Aorta (tissue), 5 donors: ENCODE measurements at regions not wholly inside any gene's neighbourhood (a gene's known extent, or its start where the extent isn't known, plus 50 kb on each side); places are given as distances from the start of the nearest gene placed in this dataset.
A peak's percentile ranks its signal among the peaks of the same experiment; 100 is the strongest.

ENCODE experiments used
- ATAC-seq: fragments of 200-7000 bp; cut with Tn5 transposase; one replicate; pipeline ENCODE4 v1.9.1; 2022; ENCODE audit warnings: moderate library complexity; ENCODE audit not compliant: low FRiP score
- DNase-seq, 2 donors: peaks; one replicate each; pipeline ENCODE4 v3.0.0-alpha.2; 2020
- H3K27ac ChIP-seq, 2 donors: one replicate each; pipeline ENCODE4 v1.5.1; 2013; ENCODE audit warnings: low read length in 2 of 2, mild to moderate bottlenecking in 2 of 2, moderate library complexity in 2 of 2, control low read depth in 1 of 2, inconsistent platforms in 1 of 2, low read depth in 1 of 2
- H3K27me3 ChIP-seq, 2 donors: one replicate each; pipeline ENCODE4 v1.6.1; 2013; ENCODE audit warnings: control low read depth in 1 of 2, low read length in 1 of 2, mild to moderate bottlenecking in 1 of 2, moderate library complexity in 1 of 2; ENCODE audit not compliant: insufficient read depth in 2 of 2, control insufficient read depth in 1 of 2
- H3K36me3 ChIP-seq, 2 donors: one replicate each; pipeline ENCODE4 v1.6.1; 2013; ENCODE audit warnings: control low read depth in 1 of 2, low read length in 1 of 2, mild to moderate bottlenecking in 1 of 2; ENCODE audit not compliant: insufficient read depth in 2 of 2, control insufficient read depth in 1 of 2
- H3K4me1 ChIP-seq, 2 donors: one replicate each; pipeline ENCODE4 v1.6.1; 2013; ENCODE audit warnings: low read length in 2 of 2, control low read depth in 1 of 2, mild to moderate bottlenecking in 1 of 2, moderate library complexity in 1 of 2; ENCODE audit not compliant: insufficient read depth in 2 of 2, control insufficient read depth in 1 of 2
- H3K4me3 ChIP-seq, 2 donors: one replicate each; pipeline ENCODE4 v1.5.1; 2013; ENCODE audit warnings: low read length in 2 of 2, control low read depth in 1 of 2, mild to moderate bottlenecking in 1 of 2
- H3K9me3 ChIP-seq: one replicate; pipeline ENCODE4 v1.6.1; 2013; ENCODE audit warnings: mild to moderate bottlenecking, low read length; ENCODE audit not compliant: control insufficient read depth
- WGBS, 2 donors: extraction: QIAGEN DNeasy Blood & Tissue Kit; methylation state at CpG; one replicate each; pipeline ENCODE4 v1.1.7; 2013; 5-methylcytosine and 5-hydroxymethylcytosine counted together
- intact Hi-C, 2 donors: fragments of 100-400 bp; cut with DNase I; formaldehyde crosslinking; loops; one replicate each; pipeline versions ENCODE4 v1.14.2 to v1.15.0; 2022
- donor health status: healthy with polysubstance abuse.
- donor health status: Bipolar disorder and iron deficiency.
- donor health status: DM: no; HTN: no; CAD: no.
- donor health status: DM: no; HTN: no; CAD: no.
- donor health status: DM: yes; HTN: yes; CAD: no.

DNA sequence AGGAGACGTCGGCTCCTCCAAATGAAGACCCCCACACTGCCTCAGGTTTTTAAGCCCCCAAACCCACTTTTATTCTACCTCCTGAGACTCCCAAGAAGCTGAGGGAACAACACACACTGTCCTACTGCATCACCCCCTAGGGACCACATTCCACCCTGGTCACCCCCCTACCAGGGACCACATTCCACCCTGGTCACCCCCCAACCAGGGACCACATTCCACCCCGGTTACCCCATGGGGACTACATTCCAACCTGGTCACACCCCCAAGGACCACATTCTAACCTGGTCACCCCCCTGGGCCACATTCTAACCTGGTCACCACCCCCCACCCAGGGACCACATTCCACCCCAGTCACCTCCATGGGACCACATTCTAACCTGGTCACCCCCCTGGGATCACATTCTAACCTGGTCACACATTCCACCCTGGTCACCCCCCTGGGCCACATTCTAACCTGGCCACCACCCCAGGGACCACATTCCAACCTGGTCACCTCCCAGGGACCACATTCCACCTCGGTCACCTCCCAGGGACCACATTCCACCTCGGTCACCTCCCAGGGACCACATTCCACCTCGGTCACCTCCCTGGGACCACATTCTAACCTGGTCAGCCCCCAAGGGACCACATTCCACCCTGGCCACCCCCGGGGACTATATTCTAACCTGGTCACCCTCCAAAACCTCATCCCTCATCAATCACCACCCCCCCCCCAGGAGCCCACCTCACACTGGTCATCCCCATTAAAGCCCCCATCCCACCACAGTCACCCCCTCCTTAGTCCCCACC, 587.6 kb downstream of the NPHP4 start:
- H3K27me3 ChIP-seq: no peaks in the 10 kb centered on the region
- intact Hi-C loops: no loop called here
- no peaks in the 10 kb centered on the region for H3K9me3 ChIP-seq
- no peaks in the 10 kb centered on the region for H3K4me1 ChIP-seq
- H3K36me3 ChIP-seq: no peaks in the 10 kb centered on the region
- ATAC-seq (peak; percentile 24), DNase-seq (no peak)
- H3K27ac ChIP-seq: no peak overlapping the region
- H3K4me3 ChIP-seq: no peak overlapping the region
- 76 to 77% methylated on average over 7 of the region's 7 CpGs for WGBS, 2 donors

DNA sequence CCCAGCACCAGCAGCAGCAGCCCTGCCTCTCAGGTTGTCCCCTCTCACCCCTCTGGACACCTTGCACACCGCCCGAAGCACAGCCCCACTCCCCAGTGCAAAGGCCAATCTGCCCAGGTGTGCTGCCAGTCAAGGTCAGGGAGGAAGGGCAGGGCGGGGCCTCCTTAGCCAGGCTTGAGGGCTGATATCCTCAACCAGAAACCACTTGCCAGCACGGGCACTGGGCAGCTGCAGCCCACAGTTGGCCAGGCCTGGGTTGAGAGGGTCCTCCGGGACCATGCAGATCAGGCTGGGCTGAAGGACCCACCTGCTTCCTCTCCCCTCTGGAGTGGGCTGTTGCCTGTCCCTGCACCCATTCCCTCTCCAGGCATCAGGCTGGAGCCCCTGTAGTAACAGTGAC, 588.3 kb downstream of the NPHP4 start:
- H3K4me3 ChIP-seq: no peak overlapping the region
- intact Hi-C loops: no loop called here
- no peaks in the 10 kb centered on the region for H3K9me3 ChIP-seq

DNA sequence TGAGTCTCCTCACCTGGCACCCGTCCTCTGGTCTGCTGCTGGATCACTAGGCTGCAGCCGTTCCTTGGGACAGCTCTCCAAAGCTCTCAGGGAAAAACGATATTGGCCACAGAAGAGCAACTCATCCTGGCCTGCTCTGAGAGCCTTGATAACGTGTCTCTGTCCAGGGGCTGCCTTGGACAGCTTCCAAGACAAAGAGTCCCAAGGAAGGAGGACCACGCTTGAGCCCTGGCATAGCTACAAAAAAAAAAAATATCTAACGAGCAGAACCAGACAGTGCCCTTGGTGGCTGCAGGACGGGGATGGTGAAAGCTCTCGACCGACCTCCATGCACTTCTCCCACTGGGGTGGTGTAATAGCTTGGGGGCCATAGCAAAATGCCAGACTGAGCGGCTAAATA, 589.6 kb downstream of the NPHP4 start:
- Histone ChIP-seq H3K4me1 (no peaks in the 10 kb centered on the region), H3K4me3 (no peak overlapping the region), H3K36me3 (no peaks in the 10 kb centered on the region), H3K27me3 (no peaks in the 10 kb centered on the region), H3K9me3 (no peaks in the 10 kb centered on the region), H3K27ac (no peak overlapping the region)
- DNase-seq (no peak), ATAC-seq (no peak)
- 69 to 70% methylated on average over 10 of the region's 10 CpGs for WGBS, 2 donors
- intact Hi-C loops: no loop called here

More for the DNA sequence above, 588.3 kb downstream of the NPHP4 start:
- Histone ChIP-seq H3K27me3 (no peaks in the 10 kb centered on the region), H3K27ac (no peak overlapping the region), H3K4me1 (no peaks in the 10 kb centered on the region), H3K36me3 (no peaks in the 10 kb centered on the region)
- WGBS, 2 donors: 83 to 91% methylated on average over 5 of the region's 5 CpGs
- no peak for DNase-seq
- ATAC-seq: peak; percentile 27

DNA sequence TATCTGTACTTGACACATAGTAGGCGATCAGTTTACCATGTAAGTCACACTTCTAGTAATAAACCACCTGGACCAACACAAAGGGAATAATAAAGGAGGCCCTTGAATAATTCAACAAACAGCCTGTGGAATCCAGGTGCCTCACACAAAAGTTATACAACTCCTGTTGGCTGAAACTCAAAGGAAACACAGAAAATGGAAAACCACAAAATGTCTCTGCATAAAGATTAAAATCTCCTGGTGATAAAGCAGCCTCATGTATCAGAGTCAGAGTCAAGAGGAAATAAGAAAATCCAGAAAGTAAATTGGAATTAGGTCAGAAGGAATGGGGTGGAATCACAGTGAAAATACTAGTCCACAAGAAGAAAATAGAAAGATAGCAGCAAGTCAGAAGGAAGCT, 592.5 kb downstream of the NPHP4 start:
- 69 to 71% methylated on average over 1 of the region's 1 CpG for WGBS, 2 donors
- no peak for DNase-seq
- H3K4me3 ChIP-seq: no peak overlapping the region
- peaks cover 5% of the 10 kb centered on the region for H3K9me3 ChIP-seq
- no peaks in the 10 kb centered on the region for H3K27me3 ChIP-seq
- no peak overlapping the region for H3K27ac ChIP-seq
- intact Hi-C loops: no loop called here
- H3K4me1 ChIP-seq: no peaks in the 10 kb centered on the region
- no peaks in the 10 kb centered on the region for H3K36me3 ChIP-seq
- no peak for ATAC-seq

DNA sequence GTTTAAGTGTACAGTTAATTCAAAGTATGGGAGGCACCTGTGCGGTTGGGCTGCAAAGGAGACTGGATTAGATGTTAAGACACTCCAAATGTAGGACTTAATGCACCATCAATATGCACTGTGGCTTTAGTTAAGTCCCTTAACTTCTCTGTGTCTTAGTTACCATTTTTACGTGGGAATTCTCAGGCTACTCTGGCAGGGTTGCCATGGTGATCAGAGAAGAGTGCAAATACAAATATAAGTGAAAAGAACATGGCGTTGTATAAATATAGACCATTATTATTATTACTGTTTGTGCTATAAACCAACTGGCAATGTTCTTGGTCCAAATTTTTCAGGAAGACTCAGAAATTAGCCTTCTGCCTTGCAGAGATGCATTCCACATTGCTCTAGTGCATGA, 595.6 kb downstream of the NPHP4 start:
- DNase-seq: no peak
- H3K27ac ChIP-seq: no peak overlapping the region
- no peaks in the 10 kb centered on the region for H3K27me3 ChIP-seq
- no peaks in the 10 kb centered on the region for H3K36me3 ChIP-seq
- WGBS, 2 donors: 65 to 69% methylated on average over 3 of the region's 3 CpGs
- intact Hi-C loops: no loop called here
- no peak for ATAC-seq
- no peak overlapping the region for H3K4me3 ChIP-seq
- peaks cover 7% of the 10 kb centered on the region for H3K9me3 ChIP-seq
- H3K4me1 ChIP-seq: no peaks in the 10 kb centered on the region

DNA sequence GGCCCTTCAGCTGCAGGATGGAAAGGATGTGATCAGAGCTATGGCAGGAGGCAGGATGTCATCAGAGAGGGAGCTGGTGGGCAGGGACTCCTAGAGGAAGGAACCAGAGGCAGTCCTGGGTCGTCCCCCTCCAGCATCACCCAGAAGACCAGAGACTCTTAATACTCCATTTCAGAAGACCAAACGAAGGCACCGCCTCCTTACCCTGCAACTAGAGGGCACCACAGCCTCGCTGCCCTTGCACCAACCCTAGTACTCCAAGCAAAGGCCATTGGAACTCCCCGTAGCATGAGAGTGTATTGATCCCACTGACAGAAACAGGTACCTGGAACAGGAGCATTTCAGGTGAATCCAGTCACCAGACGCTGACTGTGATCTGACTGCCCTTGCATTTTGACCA, 598.1 kb downstream of the NPHP4 start:
- H3K4me1 ChIP-seq: no peaks in the 10 kb centered on the region
- no peak overlapping the region for H3K27ac ChIP-seq
- ATAC-seq: no peak
- peaks cover 7% of the 10 kb centered on the region for H3K9me3 ChIP-seq
- no peaks in the 10 kb centered on the region for H3K36me3 ChIP-seq
- H3K27me3 ChIP-seq: no peaks in the 10 kb centered on the region
- DNase-seq: no peak
- intact Hi-C loops: no loop called here
- WGBS, 2 donors: 65 to 67% methylated on average over 6 of the region's 6 CpGs
- H3K4me3 ChIP-seq: no peak overlapping the region

DNA sequence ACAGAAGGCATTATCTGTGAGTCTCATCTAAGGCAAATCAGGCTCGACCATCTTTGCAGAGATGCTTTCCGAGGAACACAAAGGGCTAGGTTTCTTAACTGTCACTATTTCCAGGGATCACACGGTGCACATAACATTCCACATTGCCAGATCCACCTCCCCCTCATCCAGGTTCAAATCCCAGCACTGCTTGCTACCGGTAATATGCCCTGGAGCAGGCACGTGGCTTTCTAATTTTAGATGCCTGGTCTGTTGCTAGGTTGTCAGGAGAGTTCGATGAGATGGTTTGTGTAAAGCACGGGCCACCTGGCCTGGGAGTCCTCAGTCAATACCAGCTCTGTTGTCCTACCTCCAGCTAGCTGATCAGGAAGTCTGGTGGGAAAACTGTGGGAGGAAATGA, 598.6 kb downstream of the NPHP4 start:
- no peak for DNase-seq

DNA sequence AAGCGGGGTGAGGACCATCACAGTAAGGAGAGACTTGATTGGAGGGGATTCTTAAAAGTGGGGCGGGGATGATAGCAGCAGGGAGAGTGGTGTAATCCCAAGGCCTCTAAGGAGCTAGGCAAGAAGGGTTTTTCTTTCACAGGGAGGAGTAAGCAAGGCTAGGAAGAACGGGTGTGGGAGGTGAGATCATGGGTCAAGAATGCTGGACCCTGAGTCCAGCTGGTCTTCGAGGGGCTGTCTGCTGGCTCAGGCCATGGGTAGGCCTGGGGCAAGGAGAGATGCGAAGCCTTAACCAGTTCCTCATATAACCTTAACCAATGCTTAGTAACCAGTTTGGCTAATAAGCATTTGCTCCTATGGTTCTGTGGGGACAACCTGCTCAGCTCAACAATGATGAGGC, 599.1 kb downstream of the NPHP4 start:
- WGBS, 2 donors: 54 to 64% methylated on average over 5 of the region's 5 CpGs
- intact Hi-C loops: no loop called here
- ATAC-seq: no peak
- H3K27me3 ChIP-seq: no peaks in the 10 kb centered on the region
- H3K9me3 ChIP-seq: peaks cover 7% of the 10 kb centered on the region
- no peaks in the 10 kb centered on the region for H3K36me3 ChIP-seq
- no peak overlapping the region for H3K27ac ChIP-seq
- H3K4me3 ChIP-seq: no peak overlapping the region
- H3K4me1 ChIP-seq: no peaks in the 10 kb centered on the region
- DNase-seq: no peak

More for the DNA sequence above, 598.6 kb downstream of the NPHP4 start:
- Histone ChIP-seq H3K4me1 (no peaks in the 10 kb centered on the region), H3K4me3 (no peak overlapping the region), H3K27me3 (no peaks in the 10 kb centered on the region), H3K27ac (no peak overlapping the region), H3K36me3 (no peaks in the 10 kb centered on the region), H3K9me3 (peaks cover 7% of the 10 kb centered on the region)
- ATAC-seq: no peak
- intact Hi-C loops: no loop called here
- 60 to 63% methylated on average over 7 of the region's 7 CpGs for WGBS, 2 donors

DNA sequence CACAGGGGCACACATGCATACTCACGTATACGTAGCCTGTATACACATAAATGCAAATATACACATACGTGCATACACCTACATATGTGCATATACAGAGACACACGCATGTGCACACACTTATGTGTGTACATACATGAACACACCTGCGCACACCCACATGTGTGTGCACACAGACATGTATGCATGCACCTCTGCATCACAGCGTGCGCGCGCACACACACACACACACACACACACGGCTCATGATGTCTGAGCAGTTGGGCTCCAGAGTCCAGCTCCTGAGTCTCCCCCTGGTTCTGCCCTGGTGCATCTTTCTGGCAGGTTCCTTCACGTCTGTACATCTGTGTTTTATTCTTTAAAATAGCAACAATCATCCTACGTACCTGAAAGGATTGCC, 600.5 kb downstream of the NPHP4 start:
- ATAC-seq: no peak
- Histone ChIP-seq H3K9me3 (peaks cover 7% of the 10 kb centered on the region), H3K36me3 (no peaks in the 10 kb centered on the region), H3K4me1 (no peaks in the 10 kb centered on the region), H3K27me3 (no peaks in the 10 kb centered on the region), H3K4me3 (no peak overlapping the region), H3K27ac (no peak overlapping the region)
- whole genome bisulfite sequencing, 2 donors: 83 to 90% methylated on average over 12 of the region's 12 CpGs
- intact Hi-C loops: no loop called here
- DNase-seq: no peak
